Lung (tissue), 11 donors: ENCODE measurements at regions not wholly inside any gene's neighbourhood (a gene's known extent, or its start where the extent isn't known, plus 50 kb on each side); places are given as distances from the start of the nearest gene placed in this dataset.

Source experiments
- ATAC-seq: fragments of 200-7000 bp; cut with Tn5 transposase; one replicate; pipeline ENCODE4 v1.9.1; 2020; ENCODE audit warnings: moderate number of reproducible peaks; ENCODE audit not compliant: insufficient read depth, low FRiP score
- DNase-seq, 3 donors: peaks; one replicate each; pipeline ENCODE4 v3.0.0-alpha.2; 2013 to 2017
- H3K27ac ChIP-seq, 2 donors: one replicate each; pipeline ENCODE4 v1.5.1; 2013; ENCODE audit warnings: mild to moderate bottlenecking in 2 of 2, moderate library complexity in 2 of 2, control low read depth in 1 of 2, inconsistent platforms in 1 of 2, low read depth in 1 of 2, low read length in 1 of 2
- H3K27me3 ChIP-seq, 3 donors: one replicate each; pipeline ENCODE4 v1.5.1; 2013; ENCODE audit warnings: low read length in 2 of 3; ENCODE audit not compliant: control insufficient read depth in 3 of 3, insufficient read depth in 3 of 3
- H3K36me3 ChIP-seq, 4 donors: one replicate each; pipeline ENCODE4 v1.5.1; 2013; ENCODE audit warnings: low read length in 4 of 4, mild to moderate bottlenecking in 1 of 4, moderate library complexity in 1 of 4; ENCODE audit not compliant: control insufficient read depth in 4 of 4, insufficient read depth in 4 of 4
- H3K4me1 ChIP-seq, 5 donors: one replicate each; pipeline ENCODE4 v1.5.1; 2013; ENCODE audit warnings: low read length in 5 of 5, mild to moderate bottlenecking in 2 of 5, moderate library complexity in 1 of 5; ENCODE audit not compliant: control insufficient read depth in 5 of 5, insufficient read depth in 5 of 5
- H3K4me3 ChIP-seq: one replicate; pipeline ENCODE4 v1.5.1; 2013; ENCODE audit warnings: mild to moderate bottlenecking, control low read depth, moderate library complexity
- H3K9ac ChIP-seq, 2 donors: one replicate each; pipeline ENCODE4 v1.5.1; 2013; ENCODE audit warnings: low read length in 2 of 2, control low read depth in 1 of 2; ENCODE audit not compliant: insufficient read depth in 1 of 2
- H3K9me3 ChIP-seq, 4 donors: one replicate each; pipeline ENCODE4 v1.5.1; 2013; ENCODE audit warnings: low read length in 3 of 4, mild to moderate bottlenecking in 1 of 4, moderate library complexity in 1 of 4; ENCODE audit not compliant: control insufficient read depth in 4 of 4, insufficient read depth in 3 of 4
- WGBS, 2 donors: extraction: QIAGEN DNeasy Blood & Tissue Kit; methylation state at CpG; one replicate each; pipeline ENCODE4 v1.1.7; 2013; 5-methylcytosine and 5-hydroxymethylcytosine counted together
- TF ChIP-seq, protein P1 (sequence below): IDR thresholded peaks from 2 replicates; pipeline ENCODE4 v1.5.1; 2012; ENCODE audit warnings: mild to moderate bottlenecking; ENCODE audit errors: control extremely low read depth, extremely low read depth
- donor health status: control.
- donor health status: control.
- donor health status: Bipolar disorder and iron deficiency.
- donor health status: healthy.
- donor health status: DM: yes; HTN: yes; CAD: no.

GRCh38 chr6:4693173-4693970 lies 82.8 kb upstream of the CDYL start:
- Histone ChIP-seq H3K36me3 (no peaks in the 10 kb centered on the region), H3K27me3 (no peaks in the 10 kb centered on the region), H3K27ac (no peak overlapping the region), H3K4me1 (no peaks in the 10 kb centered on the region), H3K9me3 (peaks cover 0 to 6% (median 0%) of the 10 kb centered on the region in 4 donors), H3K4me3 (no peak overlapping the region), H3K9ac (no peak overlapping the region)
- TF ChIP-seq, protein P1, sequence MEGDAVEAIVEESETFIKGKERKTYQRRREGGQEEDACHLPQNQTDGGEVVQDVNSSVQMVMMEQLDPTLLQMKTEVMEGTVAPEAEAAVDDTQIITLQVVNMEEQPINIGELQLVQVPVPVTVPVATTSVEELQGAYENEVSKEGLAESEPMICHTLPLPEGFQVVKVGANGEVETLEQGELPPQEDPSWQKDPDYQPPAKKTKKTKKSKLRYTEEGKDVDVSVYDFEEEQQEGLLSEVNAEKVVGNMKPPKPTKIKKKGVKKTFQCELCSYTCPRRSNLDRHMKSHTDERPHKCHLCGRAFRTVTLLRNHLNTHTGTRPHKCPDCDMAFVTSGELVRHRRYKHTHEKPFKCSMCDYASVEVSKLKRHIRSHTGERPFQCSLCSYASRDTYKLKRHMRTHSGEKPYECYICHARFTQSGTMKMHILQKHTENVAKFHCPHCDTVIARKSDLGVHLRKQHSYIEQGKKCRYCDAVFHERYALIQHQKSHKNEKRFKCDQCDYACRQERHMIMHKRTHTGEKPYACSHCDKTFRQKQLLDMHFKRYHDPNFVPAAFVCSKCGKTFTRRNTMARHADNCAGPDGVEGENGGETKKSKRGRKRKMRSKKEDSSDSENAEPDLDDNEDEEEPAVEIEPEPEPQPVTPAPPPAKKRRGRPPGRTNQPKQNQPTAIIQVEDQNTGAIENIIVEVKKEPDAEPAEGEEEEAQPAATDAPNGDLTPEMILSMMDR = no peak
- 8 to 16% methylated on average over 4 of the region's 4 CpGs for WGBS, 2 donors
- no peak for ATAC-seq
- no peak for DNase-seq

GRCh38 chr6:4692664-4693063 lies 83.5 kb upstream of the CDYL start:
- 93 to 94% methylated on average over 3 of the region's 3 CpGs for WGBS, 2 donors
- Histone ChIP-seq H3K36me3 (no peaks in the 10 kb centered on the region), H3K27ac (no peak overlapping the region), H3K4me3 (no peak overlapping the region), H3K27me3 (no peaks in the 10 kb centered on the region), H3K9me3 (peaks cover 0 to 6% (median 0%) of the 10 kb centered on the region in 4 donors), H3K9ac (no peak overlapping the region), H3K4me1 (no peaks in the 10 kb centered on the region)
- ATAC-seq = no peak
- DNase-seq = no peak
- TF ChIP-seq, protein P1 = no peak

- Histone ChIP-seq H3K27ac (no peak overlapping the region), H3K4me1 (no peaks in the 10 kb centered on the region), H3K36me3 (no peaks in the 10 kb centered on the region), H3K4me3 (no peak overlapping the region), H3K9me3 (peaks cover 0 to 6% (median 0%) of the 10 kb centered on the region in 4 donors), H3K27me3 (no peaks in the 10 kb centered on the region), H3K9ac (no peak overlapping the region)
- ATAC-seq = no peak
- no peak for DNase-seq
- TF ChIP-seq, protein P1 = no peak
- 60 to 61% methylated on average over 14 of the region's 14 CpGs for WGBS, 2 donors
Observed at GRCh38 chr6:4687989-4688947, 87.9 kb upstream of the CDYL start.
